Thyroid gland (tissue), 4 donors: ENCODE measurements at regions not wholly inside any gene's neighbourhood (a gene's known extent, or its start where the extent isn't known, plus 50 kb on each side); places are given as distances from the start of the nearest gene placed in this dataset.

Experiments used
- CTCF ChIP-seq, 6 experiments: fragments of 200-600 bp in 3 of 6; fragments of 450-650 bp in 3 of 6; sonication (generic) in 3 of 6; IDR thresholded peaks; one replicate each; pipeline ENCODE4 v1.5.1; 2016 to 2019; ENCODE audit warnings: antibody characterized with exemption in 6 of 6, mild to moderate bottlenecking in 2 of 6, inconsistent platforms in 1 of 6, moderate library complexity in 1 of 6
- POLR2A ChIP-seq, 2 donors: fragments of 450-650 bp; IDR thresholded peaks; one replicate each; pipeline ENCODE4 v1.6.1; 2017; ENCODE audit warnings: antibody characterized with exemption in 2 of 2, mild to moderate bottlenecking in 2 of 2, moderate library complexity in 1 of 2

- no peak for TF ChIP-seq CTCF (IDR thresholded peaks at IDR 0.05)
- no peak for TF ChIP-seq POLR2A (IDR thresholded peaks at IDR 0.05)
Measured at GRCh38 chr17:30584810-30585209, 107.6 kb downstream of the GOSR1 start.
